Right lobe of liver (tissue), 4 donors: ENCODE measurements at regions not wholly inside any gene's neighbourhood (a gene's known extent, or its start where the extent isn't known, plus 50 kb on each side); places are given as distances from the start of the nearest gene placed in this dataset.

Experiments
- POLR2A ChIP-seq: fragments of 450-650 bp; IDR thresholded peaks from one replicate; pipeline ENCODE4 v1.6.1; 2017; ENCODE audit warnings: antibody characterized with exemption, mild to moderate bottlenecking
- TF ChIP-seq, protein P1 (sequence below), 4 donors: fragments of 200-600 bp in 3 of 4; fragments of 450-650 bp in 1 of 4; IDR thresholded peaks; one replicate each; pipeline versions ENCODE4 v1.5.1 to v1.8.0; 2016 to 2022; ENCODE audit warnings: antibody characterized with exemption in 4 of 4, mild to moderate bottlenecking in 2 of 4
- donor health status: DM: no; HTN: no; CAD: no.
- donor health status: DM: no; HTN: no; CAD: no.
- donor health status: DM: no; HTN: yes; CAD: no.

DNA sequence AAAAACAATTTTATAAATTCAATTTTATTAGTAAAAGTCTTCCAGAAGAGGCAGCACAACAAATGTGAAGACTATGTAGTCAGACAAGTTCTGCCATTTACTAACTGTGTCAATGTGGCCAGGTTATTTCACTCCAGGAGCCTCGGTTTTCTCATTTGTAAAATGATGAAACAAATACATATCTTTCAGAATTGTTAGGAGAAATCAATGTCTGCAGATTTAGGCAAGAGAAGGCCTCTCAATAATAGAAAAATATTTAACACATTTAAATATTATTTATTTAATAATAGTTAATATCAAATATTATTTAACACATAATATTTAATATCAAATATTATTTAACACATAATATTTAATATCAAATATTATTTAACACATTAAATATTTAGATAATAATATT, 75.6 kb upstream of the PTGFR start:
- TF ChIP-seq, protein P1, sequence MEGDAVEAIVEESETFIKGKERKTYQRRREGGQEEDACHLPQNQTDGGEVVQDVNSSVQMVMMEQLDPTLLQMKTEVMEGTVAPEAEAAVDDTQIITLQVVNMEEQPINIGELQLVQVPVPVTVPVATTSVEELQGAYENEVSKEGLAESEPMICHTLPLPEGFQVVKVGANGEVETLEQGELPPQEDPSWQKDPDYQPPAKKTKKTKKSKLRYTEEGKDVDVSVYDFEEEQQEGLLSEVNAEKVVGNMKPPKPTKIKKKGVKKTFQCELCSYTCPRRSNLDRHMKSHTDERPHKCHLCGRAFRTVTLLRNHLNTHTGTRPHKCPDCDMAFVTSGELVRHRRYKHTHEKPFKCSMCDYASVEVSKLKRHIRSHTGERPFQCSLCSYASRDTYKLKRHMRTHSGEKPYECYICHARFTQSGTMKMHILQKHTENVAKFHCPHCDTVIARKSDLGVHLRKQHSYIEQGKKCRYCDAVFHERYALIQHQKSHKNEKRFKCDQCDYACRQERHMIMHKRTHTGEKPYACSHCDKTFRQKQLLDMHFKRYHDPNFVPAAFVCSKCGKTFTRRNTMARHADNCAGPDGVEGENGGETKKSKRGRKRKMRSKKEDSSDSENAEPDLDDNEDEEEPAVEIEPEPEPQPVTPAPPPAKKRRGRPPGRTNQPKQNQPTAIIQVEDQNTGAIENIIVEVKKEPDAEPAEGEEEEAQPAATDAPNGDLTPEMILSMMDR (IDR thresholded peaks at IDR 0.05) = no peak
- TF ChIP-seq POLR2A = no peak
